ENCODE measurements at regions not wholly inside any gene's neighbourhood (a gene's known extent, or its start where the extent isn't known, plus 50 kb on each side); places are given as distances from the start of the nearest gene placed in this dataset.

GRCh38 chr10:8138471-8138870 is 84.0 kb downstream of the GATA3 start:
- H3K4me3 ChIP-seq (ENCODE audit: low read depth, low read length) = no peak overlapping the region

GRCh38 chr10:8144496-8144895 is 90.0 kb downstream of the GATA3 start:
- no peak for TF ChIP-seq CTCF (IDR thresholded peaks at IDR 0.05; ENCODE audit: borderline replicate concordance, insufficient read depth, low read depth, low read length)
- no peak overlapping the region for H3K4me3 ChIP-seq (ENCODE audit: low read depth, low read length)

More at GRCh38 chr10:8138471-8138870, 84.0 kb downstream of the GATA3 start:
- TF ChIP-seq CTCF (IDR thresholded peaks at IDR 0.05; ENCODE audit: borderline replicate concordance, insufficient read depth, low read depth, low read length) = no peak

- no peak for TF ChIP-seq CTCF (IDR thresholded peaks at IDR 0.05; ENCODE audit: borderline replicate concordance, insufficient read depth, low read depth, low read length)
- no peak overlapping the region for H3K4me3 ChIP-seq (ENCODE audit: low read depth, low read length)
These were observed 92.2 kb downstream of the GATA3 start for GRCh38 chr10:8146650-8147049.

GRCh38 chr10:8149991-8150390 is 95.5 kb downstream of the GATA3 start:
- no peak for TF ChIP-seq CTCF (IDR thresholded peaks at IDR 0.05; ENCODE audit: borderline replicate concordance, insufficient read depth, low read depth, low read length)
- no peak overlapping the region for H3K4me3 ChIP-seq (ENCODE audit: low read depth, low read length)

GRCh38 chr10:8150401-8150905 is 96.0 kb downstream of the GATA3 start:
- no peak for TF ChIP-seq CTCF (IDR thresholded peaks at IDR 0.05; ENCODE audit: borderline replicate concordance, insufficient read depth, low read depth, low read length)
- no peak overlapping the region for H3K4me3 ChIP-seq (ENCODE audit: low read depth, low read length)

GRCh38 chr10:8151086-8151485 is 96.6 kb downstream of the GATA3 start:
- no peak for TF ChIP-seq CTCF (IDR thresholded peaks at IDR 0.05; ENCODE audit: borderline replicate concordance, insufficient read depth, low read depth, low read length)
- no peak overlapping the region for H3K4me3 ChIP-seq (ENCODE audit: low read depth, low read length)

- H3K4me3 ChIP-seq (ENCODE audit: low read depth, low read length) = no peak overlapping the region
- TF ChIP-seq CTCF (IDR thresholded peaks at IDR 0.05; ENCODE audit: borderline replicate concordance, insufficient read depth, low read depth, low read length) = no peak
These were observed 102.4 kb downstream of the GATA3 start for GRCh38 chr10:8156918-8157317.

All from GM12875 (cell line).